WTC11 (cell line): ENCODE measurements at regions not wholly inside any gene's neighbourhood (a gene's known extent, or its start where the extent isn't known, plus 50 kb on each side); places are given as distances from the start of the nearest gene placed in this dataset.

ENCODE experiments used
- ATAC-seq: fragments of 200-7000 bp; cut with Tn5 transposase; 2 replicates; pipeline ENCODE4 v1.10.0; 2021; ENCODE audit warnings: mild to moderate bottlenecking, moderate library complexity
- CTCF ChIA-PET: fragments of 300-600 bp; sonication (Branson Sonifier 250); formaldehyde crosslinking; loops from one replicate; lab custom pipeline; 2021; ENCODE audit warnings: antibody characterized with exemption; lab: Charles Lee
- POLR2A ChIA-PET: fragments of 350-600 bp; sonication (Branson Sonifier 250); formaldehyde crosslinking; loops from one replicate; lab custom pipeline; 2021; ENCODE audit warnings: antibody characterized with exemption; lab: Charles Lee
- DNase-seq: peaks from one replicate; pipeline ENCODE4 v3.0.0; 2021; ENCODE audit warnings: low spot score
- H3K27ac Mint-ChIP-seq: 2 replicates; pipeline ENCODE4 v1.8.0; 2021; ENCODE audit warnings: mixed read lengths
- H3K27me3 Mint-ChIP-seq: 2 replicates; pipeline ENCODE4 v1.8.0; 2021; ENCODE audit warnings: low read depth, mild to moderate bottlenecking, moderate library complexity, mixed read lengths
- H3K36me3 Mint-ChIP-seq: 2 replicates; pipeline ENCODE4 v1.8.0; 2021; ENCODE audit warnings: mixed read lengths
- H3K4me1 Mint-ChIP-seq: 2 replicates; pipeline ENCODE4 v1.8.0; 2022; ENCODE audit warnings: mixed read lengths
- H3K4me3 Mint-ChIP-seq: 2 replicates; pipeline ENCODE4 v1.8.0; 2021; ENCODE audit warnings: mild to moderate bottlenecking, moderate library complexity, mixed read lengths
- H3K9me3 Mint-ChIP-seq: 2 replicates; pipeline ENCODE4 v1.8.0; 2021; ENCODE audit warnings: mixed read lengths
- ATF2 ChIP-seq: sonication (generic); formaldehyde crosslinking; IDR thresholded peaks from 2 replicates; pipeline ENCODE4 v1.8.1; 2022; ENCODE audit warnings: low read depth, missing genetic modification reagents, borderline replicate concordance
- ATF6 ChIP-seq: sonication (generic); formaldehyde crosslinking; IDR thresholded peaks from 2 replicates; pipeline ENCODE4 v1.8.1; 2023; ENCODE audit warnings: mild to moderate bottlenecking, missing genetic modification reagents
- CBFB ChIP-seq: sonication (generic); formaldehyde crosslinking; IDR thresholded peaks from 2 replicates; pipeline ENCODE4 v1.8.1; 2022; ENCODE audit warnings: mild to moderate bottlenecking, low read depth, missing genetic modification reagents
- CTCF ChIP-seq: fragments of 200-600 bp; IDR thresholded peaks from 2 replicates; pipeline ENCODE4 v1.8.0; 2022; ENCODE audit warnings: antibody characterized with exemption
- E2F1 ChIP-seq: sonication (generic); formaldehyde crosslinking; IDR thresholded peaks from 2 replicates; pipeline ENCODE4 v1.8.0; 2022; ENCODE audit warnings: mild to moderate bottlenecking, missing genetic modification reagents
- ELF4 ChIP-seq: sonication (generic); formaldehyde crosslinking; IDR thresholded peaks from 2 replicates; pipeline ENCODE4 v1.8.1; 2022; ENCODE audit warnings: low read depth, mild to moderate bottlenecking, moderate library complexity, missing genetic modification reagents
- EMX1 ChIP-seq: fragments of 250-450 bp; sonication (Bioruptor Pico); IDR thresholded peaks from 2 replicates; pipeline ENCODE4 v1.8.0; 2021; ENCODE audit warnings: mild to moderate bottlenecking
- MLX ChIP-seq: sonication (generic); formaldehyde crosslinking; IDR thresholded peaks from 2 replicates; pipeline ENCODE4 v1.8.1; 2023; ENCODE audit warnings: mild to moderate bottlenecking, missing genetic modification reagents, moderate library complexity
- PRDM15 ChIP-seq: sonication (generic); formaldehyde crosslinking; IDR thresholded peaks from 2 replicates; pipeline ENCODE4 v1.8.0; 2022; ENCODE audit warnings: missing genetic modification reagents
- PRRX2 ChIP-seq: fragments of 250-450 bp; sonication (Bioruptor Pico); IDR thresholded peaks from 2 replicates; pipeline ENCODE4 v1.8.0; 2021; ENCODE audit warnings: mild to moderate bottlenecking
- SMAD4 ChIP-seq: sonication (generic); formaldehyde crosslinking; IDR thresholded peaks from 2 replicates; pipeline ENCODE4 v1.8.0; 2022; ENCODE audit warnings: mild to moderate bottlenecking, missing genetic modification reagents
- ZMAT4 ChIP-seq: fragments of 250-450 bp; sonication (Bioruptor Pico); IDR thresholded peaks from 2 replicates; pipeline ENCODE4 v1.9.0; 2021; ENCODE audit warnings: mild to moderate bottlenecking
- ZNF121 ChIP-seq: sonication (generic); formaldehyde crosslinking; IDR thresholded peaks from 2 replicates; pipeline ENCODE4 v1.8.0; 2023; ENCODE audit warnings: missing genetic modification reagents
- ZNF138 ChIP-seq: sonication (generic); formaldehyde crosslinking; conservative IDR thresholded peaks from 2 replicates; pipeline ENCODE4 v1.8.1; 2022; ENCODE audit warnings: mild to moderate bottlenecking, moderate library complexity, missing genetic modification reagents
- ZNF425 ChIP-seq: fragments of 250-450 bp; sonication (Bioruptor Pico); conservative IDR thresholded peaks from 2 replicates; pipeline ENCODE4 v1.9.0; 2021; ENCODE audit warnings: mild to moderate bottlenecking

- TF ChIP-seq ATF6 (CRISPR knock-in tag), result no peak
- TF ChIP-seq ZNF138 (CRISPR knock-in tag), result no peak
- TF ChIP-seq ELF4, result no peak
- TF ChIP-seq CBFB (CRISPR knock-in tag), result no peak
- no peak for TF ChIP-seq E2F1
Measured at GRCh38 chr2:123144082-123144481, 881.0 kb upstream of the CNTNAP5 start (continued).

- Mint-ChIP-seq H3K9me3 (no peaks in the 10 kb centered on the region), H3K36me3 (no peaks in the 10 kb centered on the region), H3K27ac (no peak overlapping the region), H3K4me3 (no peak overlapping the region), H3K27me3 (no peaks in the 10 kb centered on the region), H3K4me1 (no peaks in the 10 kb centered on the region)
- no peak for TF ChIP-seq ATF2 (CRISPR knock-in tag)
- TF ChIP-seq ATF6 (CRISPR knock-in tag), result no peak
- ChIA-PET POLR2A (no interaction called here), CTCF (no interaction called here)
- DNase-seq, result no peak
- ATAC-seq, result no peak
Measured at GRCh38 chr2:123153041-123153440, 872.0 kb upstream of the CNTNAP5 start.

GRCh38 chr2:123154195-123154594 lies 870.9 kb upstream of the CNTNAP5 start:
- Mint-ChIP-seq H3K9me3 (no peaks in the 10 kb centered on the region), H3K36me3 (no peaks in the 10 kb centered on the region), H3K4me3 (no peak overlapping the region), H3K27ac (no peak overlapping the region), H3K4me1 (no peaks in the 10 kb centered on the region), H3K27me3 (no peaks in the 10 kb centered on the region)
- ATAC-seq (no peak), DNase-seq (no peak)
- POLR2A ChIA-PET, result no interaction called here
- CTCF ChIA-PET, result no interaction called here
- TF ChIP-seq ZNF121 (CRISPR knock-in tag) (no peak), EMX1 (CRISPR knock-in tag) (no peak), E2F1 (no peak), ZNF425 (CRISPR knock-in tag) (no peak), CTCF (no peak), PRRX2 (no peak), MLX (CRISPR knock-in tag) (no peak), ZMAT4 (CRISPR knock-in tag) (no peak), SMAD4 (CRISPR knock-in tag) (no peak), PRDM15 (no peak)
